GM12878 (cell line): ENCODE measurements at regions not wholly inside any gene's neighbourhood (a gene's known extent, or its start where the extent isn't known, plus 50 kb on each side); places are given as distances from the start of the nearest gene placed in this dataset.

Experiments
- ATAC-seq: fragments of 200-7000 bp; cut with Tn5 transposase; 3 replicates; pipeline ENCODE4 v1.9.1; 2020; ENCODE audit warnings: mild to moderate bottlenecking, moderate library complexity
- BruUV-seq: library from RNA; stranded (reverse); fragments of 400-500 nt; replicated peaks from 2 replicates; lab custom pipeline; 2021; lab: Mats Ljungman, UMichigan
- CTCF ChIA-PET: fragments of 300-600 bp; sonication (Branson Sonifier 250); formaldehyde crosslinking; extraction: SDS; loops from one replicate; lab custom pipeline; 2021; ENCODE audit warnings: inconsistent platforms; lab: Yijun Ruan, JAX
- POLR2A ChIA-PET: fragments of 350-600 bp; formaldehyde crosslinking; extraction: SDS; loops from one replicate; lab custom pipeline; 2021; ENCODE audit warnings: inconsistent platforms; lab: Charles Lee
- RAD21 ChIA-PET: fragments of 300-600 bp; sonication (Branson Sonifier 250); formaldehyde crosslinking; loops from one replicate; lab custom pipeline; 2023; ENCODE audit warnings: antibody characterized with exemption; ENCODE audit not compliant: unreplicated experiment; lab: Charles Lee
- SMC1A ChIA-PET: fragments of 300-600 bp; sonication (Branson Sonifier 250); formaldehyde crosslinking; loops from one replicate; lab custom pipeline; 2023; ENCODE audit not compliant: unreplicated experiment, uncharacterized antibody; lab: Charles Lee
- DNase-seq: peaks from one replicate; pipeline ENCODE4 v3.0.0-alpha.2; 2011; ENCODE audit warnings: low read depth, low spot score
- FAIRE-seq: peaks from 3 replicates; lab custom pipeline; 2011; peaks lifted over from hg19 to GRCh38; lab: Jason Lieb, UNC
- H2AFZ ChIP-seq: 2 replicates; pipeline ENCODE4 v1.6.0; 2011; ENCODE audit warnings: low read depth, low read length, control low read depth; ENCODE audit not compliant: control insufficient read depth
- H3K27ac ChIP-seq: 2 replicates; pipeline ENCODE4 v1.5.1; 2011; ENCODE audit warnings: control low read depth; ENCODE audit not compliant: control insufficient read depth, insufficient read depth
- H3K27me3 ChIP-seq, 2 experiments: replicated peaks in 1 of 2; 2 replicates each; pipeline versions ENCODE4 v1.6.0 to v1.6.1; 2011; ENCODE audit warnings: low read length in 1 of 2; ENCODE audit not compliant: control insufficient read depth in 2 of 2, insufficient read depth in 2 of 2
- H3K36me3 ChIP-seq, 2 experiments: 2 replicates each; pipeline ENCODE4 v1.5.1; 2011; ENCODE audit warnings: low read length in 1 of 2; ENCODE audit not compliant: control insufficient read depth in 2 of 2, insufficient read depth in 2 of 2
- H3K4me1 ChIP-seq: 2 replicates; pipeline ENCODE4 v1.6.1; 2011; ENCODE audit warnings: mild to moderate bottlenecking, low read length, moderate library complexity, mixed read lengths; ENCODE audit not compliant: control insufficient read depth, insufficient read depth
- H3K4me2 ChIP-seq: 2 replicates; pipeline ENCODE4 v1.6.0; 2011; ENCODE audit warnings: control low read depth; ENCODE audit not compliant: control insufficient read depth, insufficient read depth
- H3K4me3 ChIP-seq: fragments of 200-600 bp; sonication (generic); 2 replicates; pipeline ENCODE4 v1.5.1; 2016
- H3K79me2 ChIP-seq: 2 replicates; pipeline ENCODE4 v1.6.0; 2011; ENCODE audit warnings: low read length; ENCODE audit not compliant: control insufficient read depth, insufficient read depth
- H3K9ac ChIP-seq: 2 replicates; pipeline ENCODE4 v1.8.0; 2011; ENCODE audit warnings: low read length, control low read depth, mixed read lengths; ENCODE audit not compliant: control insufficient read depth, insufficient read depth
- H3K9me3 ChIP-seq: replicated peaks from 3 replicates; pipeline ENCODE4 v1.5.1; 2011; ENCODE audit warnings: mild to moderate bottlenecking, low read length; ENCODE audit not compliant: control insufficient read depth, insufficient read depth
- H4K20me1 ChIP-seq: 2 replicates; pipeline ENCODE4 v1.6.0; 2011; ENCODE audit not compliant: control insufficient read depth, insufficient read depth
- BCLAF1 ChIP-seq: fragments of 450-650 bp; IDR thresholded peaks from 2 replicates; pipeline ENCODE4 v1.6.1; 2017; ENCODE audit warnings: antibody characterized with exemption, mild to moderate bottlenecking, moderate library complexity
- CHD4 ChIP-seq: fragments of 200-600 bp; sonication (generic); IDR thresholded peaks from 2 replicates; pipeline ENCODE4 v1.6.1; 2016; ENCODE audit warnings: mild to moderate bottlenecking
- E2F8 ChIP-seq: fragments of 450-650 bp; IDR thresholded peaks from 2 replicates; pipeline ENCODE4 v1.6.1; 2018; ENCODE audit warnings: mild to moderate bottlenecking, low read depth, moderate library complexity; ENCODE audit not compliant: partially characterized antibody
- NKRF ChIP-seq: fragments of 450-650 bp; conservative IDR thresholded peaks from 2 replicates; pipeline ENCODE4 v1.6.1; 2017; ENCODE audit warnings: mild to moderate bottlenecking, moderate library complexity
- PAX5 ChIP-seq: IDR thresholded peaks from 2 replicates; pipeline ENCODE4 v1.6.1; 2011; ENCODE audit warnings: low read depth, low read length, borderline replicate concordance
- PKNOX1 ChIP-seq: fragments of 450-650 bp; IDR thresholded peaks from 2 replicates; pipeline ENCODE4 v1.6.1; 2016; ENCODE audit warnings: mild to moderate bottlenecking
- RB1 ChIP-seq: fragments of 450-650 bp; formaldehyde crosslinking; IDR thresholded peaks from 2 replicates; pipeline ENCODE4 v1.6.1; 2017; ENCODE audit warnings: mild to moderate bottlenecking, borderline replicate concordance
- SKIL ChIP-seq: fragments of 450-650 bp; IDR thresholded peaks from 2 replicates; pipeline ENCODE4 v1.6.1; 2017; ENCODE audit warnings: mild to moderate bottlenecking, low read depth, inconsistent platforms; ENCODE audit not compliant: poor library complexity, severe bottlenecking
- SMAD5 ChIP-seq: IDR thresholded peaks from 2 replicates; pipeline ENCODE4 v1.6.1; 2016; ENCODE audit warnings: antibody characterized with exemption, low read depth
- SREBF1 ChIP-seq: IDR thresholded peaks from 2 replicates; pipeline ENCODE4 v1.6.1; 2012; ENCODE audit warnings: mild to moderate bottlenecking, low read length
- SUZ12 ChIP-seq: fragments of 200-600 bp; sonication (generic); IDR thresholded peaks from one replicate; pipeline ENCODE4 v1.6.1; 2018; ENCODE audit warnings: antibody characterized with exemption, mild to moderate bottlenecking; ENCODE audit not compliant: unreplicated experiment
- TARDBP ChIP-seq: IDR thresholded peaks from 2 replicates; pipeline ENCODE4 v1.6.1; 2016; ENCODE audit warnings: borderline replicate concordance
- ZBED1 ChIP-seq: IDR thresholded peaks from 2 replicates; pipeline ENCODE4 v1.6.1; 2016; ENCODE audit warnings: borderline replicate concordance
- WGBS: methylation state at CpG from one replicate; pipeline ENCODE4 v1.1.6; 2016; ENCODE audit warnings: low lambda C conversion rate; ENCODE audit not compliant: insufficient replicate concordance, insufficient coverage; ENCODE audit errors: missing lambda C conversion rate; 5-methylcytosine and 5-hydroxymethylcytosine counted together
- in situ Hi-C: fragments of 300-500 bp; cut with MboI; formaldehyde crosslinking; loops from 9 replicates; pipeline ENCODE4 v1.14.3; 2018; ENCODE audit warnings: mixed read lengths
- intact Hi-C: fragments of 100-400 bp; cut with micrococcal nuclease; formaldehyde crosslinking; loops from one replicate; pipeline ENCODE4 v1.14.2; 2022; ENCODE audit not compliant: unreplicated experiment

GRCh38 chr7:127446842-127447241 lies 54.3 kb upstream of the ZNF800 start:
- no peak overlapping the region for H2AFZ ChIP-seq
- H3K4me2 ChIP-seq: no peak overlapping the region
- in situ Hi-C loops: loop anchor here (5.0 kb wide), 1 partner anchor 100 kb away; no protein-coding TSS in a partner anchor
- ChIA-PET RAD21 (interaction anchor here (1.0 to 2.3 kb wide), 9 partner anchors 43 to 763 kb away, joined by 3 to 20 read pairs (median 5); partner anchors contain the start of gene ZNF800), SMC1A (interaction anchor here (0.6 to 2.5 kb wide), 8 partner anchors 29 to 763 kb away, joined by 3 to 17 read pairs (median 5); no protein-coding TSS in a partner anchor), POLR2A (interaction anchor here (0.6 kb wide), 1 partner anchor 93 kb away, joined by 3 read pairs; no protein-coding TSS in a partner anchor), CTCF (interaction anchor here (0.7 to 2.7 kb wide), 29 partner anchors 9 to 763 kb away, joined by 3 to 31 read pairs (median 4); partner anchors contain the start of gene ZNF800)
- no peaks in the 10 kb centered on the region for H3K27me3 ChIP-seq
- ATAC-seq (no peak), DNase-seq (no peak), FAIRE-seq (no peak)
- peaks cover 5% of the 10 kb centered on the region; the same call in 2 of the 3 replicates for H3K9me3 ChIP-seq
- 62% methylated on average over 2 of the region's 2 CpGs for WGBS
- H3K36me3 ChIP-seq: no peaks in the 10 kb centered on the region
- no peaks in the 10 kb centered on the region for H3K4me1 ChIP-seq
- H3K79me2 ChIP-seq: no peaks in the 10 kb centered on the region
- H3K27ac ChIP-seq: no peak overlapping the region
- H4K20me1 ChIP-seq: no peaks in the 10 kb centered on the region
- no TSS peak for BruUV-seq
- intact Hi-C loops: loop anchor here (2.0 to 5.0 kb wide), 3 partner anchors 100 to 760 kb away; no protein-coding TSS in a partner anchor
- H3K9ac ChIP-seq: no peak overlapping the region
- H3K4me3 ChIP-seq: no peak overlapping the region
- TF ChIP-seq SMAD5: no peak
- no peak for TF ChIP-seq ZBED1
- no peak for TF ChIP-seq PAX5
- no peak for TF ChIP-seq SUZ12
- TF ChIP-seq CHD4: no peak
- no peak for TF ChIP-seq E2F8
- no peak for TF ChIP-seq SREBF1
- TF ChIP-seq BCLAF1: no peak
- TF ChIP-seq SKIL: no peak
- TF ChIP-seq NKRF: no peak
- TF ChIP-seq RB1: no peak
- no peak for TF ChIP-seq PKNOX1
- TF ChIP-seq TARDBP: no peak
